22Rv1 (cell line): ENCODE measurements at regions not wholly inside any gene's neighbourhood (a gene's known extent, or its start where the extent isn't known, plus 50 kb on each side); places are given as distances from the start of the nearest gene placed in this dataset.

Experiments used
- H3K27ac ChIP-seq: fragments of 450-650 bp; 2 replicates; pipeline ENCODE4 v1.5.1; 2017
- ZFX ChIP-seq: fragments of 450-650 bp; IDR thresholded peaks from 2 replicates; pipeline ENCODE4 v1.6.1; 2017; ENCODE audit warnings: antibody characterized with exemption, borderline replicate concordance
- TF ChIP-seq, protein P1 (sequence below): fragments of 450-650 bp; IDR thresholded peaks from 2 replicates; pipeline ENCODE4 v1.5.1; 2017; ENCODE audit warnings: mild to moderate bottlenecking

DNA sequence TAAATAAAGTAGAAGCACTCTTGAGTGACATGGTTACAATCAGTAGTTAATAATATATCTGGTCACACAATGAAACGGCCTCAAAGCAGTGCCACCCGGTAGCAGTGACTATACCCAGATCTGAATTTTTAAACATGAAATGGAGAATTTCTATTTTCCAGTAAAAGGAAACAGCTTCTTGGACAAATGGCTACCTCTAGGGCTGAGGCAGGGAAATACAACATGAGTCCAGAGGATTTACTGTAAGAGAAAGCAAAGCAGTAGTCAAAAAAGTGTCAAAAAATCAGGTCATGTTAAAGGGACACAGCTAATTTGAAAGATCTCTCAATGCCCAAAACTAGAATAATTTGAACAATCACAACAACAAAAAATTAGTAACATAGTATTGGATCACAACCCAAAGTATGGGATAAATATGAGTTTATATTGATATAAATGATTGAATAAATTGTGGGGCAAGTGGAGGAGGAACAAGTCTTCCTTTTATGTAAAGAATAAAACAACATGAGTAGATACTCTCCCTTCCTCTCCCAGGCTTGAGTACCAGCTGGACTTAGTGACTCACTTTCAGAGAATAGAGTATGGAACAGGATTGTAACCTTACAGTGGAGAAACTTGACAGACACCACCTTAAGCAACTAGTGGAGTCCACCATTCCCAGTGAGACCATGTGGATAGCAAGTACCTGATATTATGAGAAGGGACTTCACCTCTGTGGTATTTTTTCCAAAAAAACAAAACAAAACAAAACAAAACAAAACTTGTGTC, 180.8 kb downstream of the MBD2 start:
- no peak for TF ChIP-seq ZFX
- TF ChIP-seq, protein P1, sequence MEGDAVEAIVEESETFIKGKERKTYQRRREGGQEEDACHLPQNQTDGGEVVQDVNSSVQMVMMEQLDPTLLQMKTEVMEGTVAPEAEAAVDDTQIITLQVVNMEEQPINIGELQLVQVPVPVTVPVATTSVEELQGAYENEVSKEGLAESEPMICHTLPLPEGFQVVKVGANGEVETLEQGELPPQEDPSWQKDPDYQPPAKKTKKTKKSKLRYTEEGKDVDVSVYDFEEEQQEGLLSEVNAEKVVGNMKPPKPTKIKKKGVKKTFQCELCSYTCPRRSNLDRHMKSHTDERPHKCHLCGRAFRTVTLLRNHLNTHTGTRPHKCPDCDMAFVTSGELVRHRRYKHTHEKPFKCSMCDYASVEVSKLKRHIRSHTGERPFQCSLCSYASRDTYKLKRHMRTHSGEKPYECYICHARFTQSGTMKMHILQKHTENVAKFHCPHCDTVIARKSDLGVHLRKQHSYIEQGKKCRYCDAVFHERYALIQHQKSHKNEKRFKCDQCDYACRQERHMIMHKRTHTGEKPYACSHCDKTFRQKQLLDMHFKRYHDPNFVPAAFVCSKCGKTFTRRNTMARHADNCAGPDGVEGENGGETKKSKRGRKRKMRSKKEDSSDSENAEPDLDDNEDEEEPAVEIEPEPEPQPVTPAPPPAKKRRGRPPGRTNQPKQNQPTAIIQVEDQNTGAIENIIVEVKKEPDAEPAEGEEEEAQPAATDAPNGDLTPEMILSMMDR = no peak
- H3K27ac ChIP-seq = no peak overlapping the region

DNA sequence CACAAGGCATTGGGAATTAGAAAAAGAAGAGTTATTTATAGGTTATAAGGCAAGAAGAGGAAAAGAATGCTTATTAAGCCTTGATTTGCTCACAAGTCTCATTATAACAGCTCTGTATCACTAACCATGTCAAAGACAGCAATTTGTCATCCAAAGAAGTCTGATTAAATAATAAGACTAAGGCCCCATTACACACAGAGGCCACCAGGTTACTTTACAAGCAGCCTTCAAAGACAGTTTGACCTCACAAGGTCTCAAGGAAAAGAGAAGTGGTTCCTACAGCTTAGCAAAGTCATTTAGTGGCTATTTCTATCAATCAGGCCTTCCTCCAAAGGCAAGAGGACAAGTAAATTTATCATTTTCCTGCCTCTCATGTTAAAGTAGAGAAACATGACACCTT, 188.5 kb downstream of the MBD2 start:
- H3K27ac ChIP-seq = no peak overlapping the region
- TF ChIP-seq ZFX = no peak
- TF ChIP-seq, protein P1 = no peak

DNA sequence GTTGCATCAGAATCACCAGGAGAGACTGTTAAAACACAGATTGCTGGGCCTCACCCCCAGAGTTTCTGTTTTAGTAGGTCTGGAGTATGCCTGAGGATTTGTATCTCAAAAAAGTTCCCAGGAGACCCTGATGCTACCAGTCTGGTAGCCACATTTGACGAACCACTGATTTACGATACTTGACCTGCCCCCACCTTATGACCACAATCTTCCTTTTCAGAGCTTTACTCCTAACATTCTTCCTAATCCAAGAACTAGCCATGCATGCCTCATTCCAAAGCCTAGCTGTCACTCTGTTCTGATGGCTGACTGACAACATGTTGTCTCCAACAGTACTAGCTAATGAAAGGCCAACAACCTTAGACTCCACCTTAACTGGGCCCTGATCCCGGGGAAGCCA, 191.4 kb downstream of the MBD2 start:
- TF ChIP-seq ZFX = no peak
- TF ChIP-seq, protein P1 = no peak
- no peak overlapping the region for H3K27ac ChIP-seq

DNA sequence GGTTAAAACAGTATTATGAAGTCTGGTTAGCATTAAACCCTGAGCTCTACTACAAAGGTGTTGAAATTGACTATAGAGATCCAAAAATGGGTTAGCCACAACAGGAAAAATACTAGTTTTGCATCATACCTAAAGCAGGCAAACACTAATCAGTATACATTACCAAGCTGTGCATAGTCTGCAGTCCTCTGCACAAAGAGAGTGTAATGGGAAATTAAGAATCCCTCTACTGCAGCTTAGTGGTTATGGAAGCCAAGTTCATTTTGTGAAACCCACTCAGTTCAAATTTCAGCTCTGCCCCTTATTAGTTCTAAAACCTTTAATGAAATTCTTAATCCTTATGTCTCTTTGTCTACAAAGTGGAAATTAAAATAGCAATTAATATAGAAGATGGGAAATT, 192.1 kb downstream of the MBD2 start:
- TF ChIP-seq, protein P1 = no peak
- TF ChIP-seq ZFX = no peak
- H3K27ac ChIP-seq = no peak overlapping the region

DNA sequence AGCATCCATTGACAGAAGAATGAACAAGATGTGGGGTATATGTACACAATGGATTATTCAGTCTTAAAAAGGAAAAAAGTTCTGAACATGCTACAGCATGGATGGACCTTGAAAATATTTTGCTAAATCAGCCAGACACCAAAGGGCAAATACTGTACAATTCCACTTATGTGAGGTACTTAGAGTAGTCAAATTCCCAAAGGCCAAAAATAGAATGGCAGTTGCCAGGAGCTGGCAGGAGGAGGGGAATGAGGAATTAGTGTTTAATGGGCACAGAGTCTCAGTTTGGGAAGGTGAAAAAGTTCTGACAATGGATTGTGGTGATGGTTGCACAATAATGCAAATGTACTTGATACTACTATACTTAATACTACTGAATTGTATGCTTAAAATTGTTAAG, 193.2 kb downstream of the MBD2 start:
- TF ChIP-seq, protein P1 = no peak
- no peak for TF ChIP-seq ZFX
- H3K27ac ChIP-seq = no peak overlapping the region

DNA sequence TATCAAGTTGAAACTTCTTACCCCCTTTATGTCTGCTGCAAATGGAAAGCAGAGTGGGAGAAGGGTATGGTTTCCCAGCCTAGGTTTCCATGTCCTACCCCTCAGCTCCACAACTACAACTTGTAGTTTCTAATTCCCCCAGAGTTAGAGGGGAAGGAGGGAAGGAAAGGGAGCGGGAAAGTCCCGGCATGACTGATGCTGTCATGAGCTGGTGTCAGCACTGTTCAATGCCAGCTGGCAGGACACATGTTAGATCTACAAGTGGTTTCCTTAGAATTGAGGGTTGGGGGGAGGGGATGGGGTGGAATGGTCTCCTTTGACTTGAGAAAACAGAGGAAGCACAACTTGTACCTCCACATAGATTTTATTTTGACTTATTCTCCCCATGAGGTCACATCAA, 194.0 kb downstream of the MBD2 start:
- H3K27ac ChIP-seq = no peak overlapping the region
- TF ChIP-seq ZFX = no peak
- TF ChIP-seq, protein P1 = no peak

DNA sequence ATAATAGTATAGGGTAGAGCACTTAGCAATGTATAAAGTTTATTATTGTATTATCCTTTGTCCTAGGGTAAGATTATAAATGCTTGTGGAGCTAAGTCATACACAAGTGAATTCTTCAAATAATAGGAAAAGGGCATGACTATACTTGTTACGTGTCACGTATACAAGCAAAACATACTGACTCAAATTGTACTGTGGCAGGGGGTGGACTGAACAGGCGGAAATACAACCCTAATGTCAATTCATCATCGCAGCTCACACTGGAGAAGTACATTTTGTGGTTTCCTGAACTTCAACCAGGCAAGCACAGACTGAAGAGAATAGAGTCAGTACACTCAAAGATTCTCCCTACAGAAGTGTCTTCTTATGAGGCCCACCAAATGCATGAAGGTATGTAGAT, 201.0 kb downstream of the MBD2 start:
- no peak for TF ChIP-seq ZFX
- TF ChIP-seq, protein P1 = no peak
- no peak overlapping the region for H3K27ac ChIP-seq
